Ovary (tissue), 3 donors: ENCODE measurements at regions not wholly inside any gene's neighbourhood (a gene's known extent, or its start where the extent isn't known, plus 50 kb on each side); places are given as distances from the start of the nearest gene placed in this dataset.

Source experiments
- POLR2A ChIP-seq: fragments of 450-650 bp; IDR thresholded peaks from one replicate; pipeline ENCODE4 v1.6.1; 2017; ENCODE audit warnings: antibody characterized with exemption, mild to moderate bottlenecking, moderate library complexity
- TF ChIP-seq, protein P1 (sequence below), 3 donors: fragments of 450-650 bp in 2 of 3; fragments of 200-600 bp in 1 of 3; IDR thresholded peaks; one replicate each; pipeline versions ENCODE4 v1.5.1 to v1.8.0; 2016 to 2022; ENCODE audit warnings: antibody characterized with exemption in 3 of 3, mild to moderate bottlenecking in 1 of 3
- donor health status: DM: no; HTN: no; CAD: no.

DNA sequence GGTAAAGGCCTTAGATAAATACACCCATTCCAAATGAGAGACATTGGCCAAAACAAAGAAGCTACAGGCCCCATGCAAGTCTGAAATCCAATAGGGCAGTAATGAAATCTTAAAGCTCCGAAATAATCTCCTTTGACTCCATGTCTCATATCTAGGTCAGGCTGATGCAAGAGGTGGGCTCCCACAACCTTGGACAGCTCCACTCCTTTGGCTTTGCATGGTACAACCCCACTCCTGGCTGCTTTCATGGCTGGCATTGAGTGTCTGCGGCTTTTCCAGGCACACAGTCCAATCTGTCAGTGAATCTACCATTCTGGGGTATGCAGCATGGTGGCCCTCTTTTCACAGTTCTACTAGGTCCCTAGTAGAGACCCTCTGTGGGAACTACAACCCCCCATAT lies 762.5 kb downstream of the LIG4 start:
- TF ChIP-seq POLR2A, result no peak
- TF ChIP-seq, protein P1, sequence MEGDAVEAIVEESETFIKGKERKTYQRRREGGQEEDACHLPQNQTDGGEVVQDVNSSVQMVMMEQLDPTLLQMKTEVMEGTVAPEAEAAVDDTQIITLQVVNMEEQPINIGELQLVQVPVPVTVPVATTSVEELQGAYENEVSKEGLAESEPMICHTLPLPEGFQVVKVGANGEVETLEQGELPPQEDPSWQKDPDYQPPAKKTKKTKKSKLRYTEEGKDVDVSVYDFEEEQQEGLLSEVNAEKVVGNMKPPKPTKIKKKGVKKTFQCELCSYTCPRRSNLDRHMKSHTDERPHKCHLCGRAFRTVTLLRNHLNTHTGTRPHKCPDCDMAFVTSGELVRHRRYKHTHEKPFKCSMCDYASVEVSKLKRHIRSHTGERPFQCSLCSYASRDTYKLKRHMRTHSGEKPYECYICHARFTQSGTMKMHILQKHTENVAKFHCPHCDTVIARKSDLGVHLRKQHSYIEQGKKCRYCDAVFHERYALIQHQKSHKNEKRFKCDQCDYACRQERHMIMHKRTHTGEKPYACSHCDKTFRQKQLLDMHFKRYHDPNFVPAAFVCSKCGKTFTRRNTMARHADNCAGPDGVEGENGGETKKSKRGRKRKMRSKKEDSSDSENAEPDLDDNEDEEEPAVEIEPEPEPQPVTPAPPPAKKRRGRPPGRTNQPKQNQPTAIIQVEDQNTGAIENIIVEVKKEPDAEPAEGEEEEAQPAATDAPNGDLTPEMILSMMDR (IDR thresholded peaks at IDR 0.05), result no peak
